GM18858 (cell line): ENCODE measurements at regions not wholly inside any gene's neighbourhood (a gene's known extent, or its start where the extent isn't known, plus 50 kb on each side); places are given as distances from the start of the nearest gene placed in this dataset.

ENCODE experiments used
- ATAC-seq: cut with Tn5 transposase; IDR thresholded peaks from one replicate; pipeline ENCODE4 v1.9.1; 2021; ENCODE audit not compliant: unreplicated experiment

DNA sequence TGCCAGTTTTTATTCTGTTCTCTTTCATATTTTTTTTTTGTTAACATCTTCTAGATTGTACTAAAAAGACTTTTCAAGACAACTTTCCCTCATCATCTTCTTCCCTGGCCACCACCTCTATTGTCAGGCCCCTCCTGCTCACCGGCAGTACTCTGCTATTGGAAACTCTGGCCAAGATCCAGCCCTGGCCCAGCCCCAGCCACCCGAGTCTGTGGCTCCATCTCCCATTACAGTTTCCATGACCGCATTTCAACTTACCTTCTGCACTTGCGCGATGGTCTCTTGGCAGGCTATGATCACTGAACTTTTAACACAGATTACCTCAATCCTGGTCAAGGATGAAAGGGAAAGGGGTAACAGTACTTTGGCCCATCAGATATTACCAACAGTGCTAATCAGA, 137.7 kb upstream of the POM121L12 start:
- ATAC-seq: no peak

- ATAC-seq: no peak
Observed at GRCh38 chr7:52897288-52897687, 138.1 kb upstream of the POM121L12 start.

DNA sequence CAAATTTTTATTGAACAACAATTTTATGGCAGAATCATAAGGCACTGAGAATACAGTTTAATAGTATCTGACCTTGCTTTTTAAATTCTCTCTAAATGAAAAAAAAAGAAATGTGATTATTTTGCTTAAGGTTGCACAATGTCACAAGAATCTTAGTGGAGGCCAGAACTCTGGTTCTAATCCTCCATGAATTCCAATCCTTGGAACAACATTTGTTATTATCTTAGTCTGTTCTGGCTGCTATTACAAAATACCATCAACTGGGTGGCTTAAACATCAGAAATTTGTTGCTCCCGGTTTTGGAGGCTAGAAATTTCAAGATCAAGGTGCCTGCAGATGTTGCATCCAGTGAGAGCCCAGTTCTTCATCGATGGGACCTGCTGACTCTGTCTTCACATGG, 158.2 kb upstream of the POM121L12 start:
- no peak for ATAC-seq

- no peak for ATAC-seq
Observed at GRCh38 chr7:52876402-52876801, 159.0 kb upstream of the POM121L12 start.

- no peak for ATAC-seq
Observed at GRCh38 chr7:52863652-52864051, 171.8 kb upstream of the POM121L12 start.

DNA sequence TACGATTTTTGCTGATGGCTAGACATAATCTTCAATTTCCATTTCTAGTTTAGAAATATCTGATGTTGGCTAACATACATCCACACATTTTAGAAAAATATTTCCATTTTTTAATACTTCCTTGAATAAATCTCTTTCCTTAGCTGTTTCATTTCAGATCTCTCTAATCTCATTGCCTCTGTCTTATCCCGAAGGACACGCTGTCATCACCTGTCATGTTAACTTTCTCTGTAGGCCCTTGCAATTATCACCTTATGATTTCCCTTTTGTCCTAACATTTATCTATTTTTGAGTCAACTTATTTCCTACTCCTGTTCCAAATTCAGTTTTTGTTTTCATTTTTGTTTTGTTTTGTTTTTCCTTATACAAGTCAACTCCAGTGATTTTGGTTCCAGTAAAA, 173.1 kb upstream of the POM121L12 start:
- no peak for ATAC-seq

DNA sequence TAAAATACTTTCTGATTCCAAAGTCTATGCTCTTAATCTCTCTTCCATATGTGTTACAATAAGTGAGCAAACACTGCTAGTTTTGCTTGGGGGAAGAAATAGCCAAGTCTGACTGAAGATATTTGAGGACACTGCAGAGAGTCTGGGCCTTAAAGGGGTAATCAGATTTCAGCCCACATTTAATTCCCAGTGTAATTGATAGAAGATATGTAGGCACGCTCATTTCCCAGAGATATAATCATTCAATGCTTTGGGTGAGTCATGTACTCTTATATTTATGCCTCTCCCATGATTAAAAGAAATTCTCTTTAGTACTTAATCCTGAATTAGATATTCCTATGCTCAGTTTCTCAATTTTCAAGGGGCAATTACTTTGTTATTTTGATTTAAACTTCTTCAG, 178.1 kb upstream of the POM121L12 start:
- no peak for ATAC-seq

- ATAC-seq: no peak
Observed at GRCh38 chr7:52854681-52855080, 180.8 kb upstream of the POM121L12 start.

GRCh38 chr7:52851547-52851946, 183.9 kb upstream of the POM121L12 start:
- no peak for ATAC-seq

- ATAC-seq: no peak
Observed at GRCh38 chr7:52843436-52843835, 192.0 kb upstream of the POM121L12 start.

GRCh38 chr7:52842202-52842900, 193.1 kb upstream of the POM121L12 start:
- no peak for ATAC-seq

DNA sequence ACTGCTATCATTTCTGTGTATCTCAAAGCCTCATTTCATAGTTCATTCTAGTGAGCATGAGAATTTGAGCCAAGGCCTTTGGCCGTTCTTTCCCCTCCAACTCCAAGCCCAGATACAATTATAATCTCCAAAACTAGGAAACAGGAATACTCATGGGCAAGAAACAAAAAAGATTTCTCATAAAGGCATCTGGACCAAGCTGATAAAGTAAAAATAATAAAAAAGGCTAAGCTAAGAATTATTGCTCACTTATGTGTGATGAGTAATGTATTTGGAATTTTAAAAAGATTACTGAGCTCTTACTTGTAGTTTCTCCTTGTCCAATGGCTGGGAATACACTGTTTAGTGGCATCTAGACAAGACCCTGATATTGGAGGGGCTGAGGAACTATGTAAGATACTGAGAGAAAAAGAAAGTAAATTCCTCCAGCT, 196.4 kb upstream of the POM121L12 start:
- ATAC-seq: no peak

DNA sequence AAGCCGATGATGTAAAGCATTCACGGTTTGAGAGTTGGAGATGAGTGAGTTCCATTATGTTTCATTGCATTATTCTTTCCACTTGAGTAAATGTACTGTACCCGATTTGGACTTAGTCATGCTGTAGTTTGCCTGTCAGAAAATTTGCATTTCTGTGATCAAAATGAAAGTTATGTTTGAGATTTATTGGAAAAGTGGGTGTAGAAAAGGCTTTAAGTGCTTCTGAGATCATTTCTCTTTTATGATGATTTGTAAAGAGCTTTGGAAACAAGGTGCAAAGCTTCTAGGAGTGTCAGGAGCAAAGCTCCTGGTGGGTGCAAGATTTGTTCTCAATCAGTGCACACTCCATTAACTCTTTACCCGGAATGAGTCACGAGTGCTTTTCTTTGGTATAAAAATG, 204.1 kb upstream of the POM121L12 start:
- no peak for ATAC-seq

DNA sequence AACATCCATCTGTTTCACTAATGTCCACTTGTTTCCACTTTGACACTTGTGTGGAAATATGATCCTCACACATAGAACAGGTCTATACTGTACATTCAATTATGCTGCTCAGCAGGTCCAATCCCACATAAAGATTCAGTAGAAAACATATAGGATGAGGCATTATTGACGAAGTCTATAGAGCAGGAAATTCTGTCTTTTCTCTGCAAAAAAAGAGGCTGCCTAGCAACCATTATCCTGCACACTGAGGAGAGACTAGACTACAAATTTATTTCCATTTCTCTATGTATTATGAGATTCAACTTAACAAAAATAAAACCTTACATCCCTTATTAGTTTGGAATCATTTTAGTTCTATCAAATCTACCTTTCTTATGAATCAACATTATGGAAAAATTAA, 204.6 kb upstream of the POM121L12 start:
- ATAC-seq: no peak

DNA sequence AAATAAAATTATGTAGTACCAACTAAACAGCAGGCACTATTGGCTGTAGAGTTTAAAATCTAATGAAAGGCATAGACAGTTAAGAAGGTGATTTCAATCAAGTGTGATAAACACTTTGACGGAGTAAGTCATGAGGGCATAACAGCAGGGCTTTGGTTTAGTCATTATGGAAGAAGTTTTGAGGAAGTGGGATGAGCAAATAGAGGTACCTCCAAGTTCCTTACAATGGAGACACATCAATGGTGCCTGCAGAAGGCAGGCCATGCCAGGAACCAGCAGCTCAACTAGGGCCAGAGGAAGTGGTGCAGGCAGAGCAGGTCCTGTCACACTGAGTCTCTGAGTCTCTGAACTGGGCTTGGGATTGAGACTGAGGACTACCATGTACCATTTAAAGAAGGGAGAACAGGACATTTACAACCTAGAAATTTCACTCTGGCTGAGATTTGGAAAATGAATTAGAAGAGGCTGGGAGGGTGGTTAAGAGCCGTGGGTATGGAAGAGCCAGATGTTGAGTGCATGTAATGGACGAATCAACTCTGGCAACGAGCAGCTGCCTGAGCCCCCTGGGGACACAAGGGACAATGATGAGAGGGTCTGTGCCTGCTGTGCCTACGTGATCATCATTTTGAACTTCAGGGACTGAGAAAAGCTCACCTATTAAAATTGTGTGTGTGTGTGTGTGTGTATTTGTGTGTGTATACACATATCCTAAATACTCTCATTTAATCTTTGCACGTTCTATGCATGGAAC, 208.7 kb upstream of the POM121L12 start:
- no peak for ATAC-seq

GRCh38 chr7:52825611-52826010, 209.8 kb upstream of the POM121L12 start:
- no peak for ATAC-seq

- ATAC-seq: no peak
Observed at GRCh38 chr7:52811537-52811936, 223.9 kb upstream of the POM121L12 start.

- no peak for ATAC-seq
Observed at GRCh38 chr7:52799817-52800216, 235.6 kb upstream of the POM121L12 start.

DNA sequence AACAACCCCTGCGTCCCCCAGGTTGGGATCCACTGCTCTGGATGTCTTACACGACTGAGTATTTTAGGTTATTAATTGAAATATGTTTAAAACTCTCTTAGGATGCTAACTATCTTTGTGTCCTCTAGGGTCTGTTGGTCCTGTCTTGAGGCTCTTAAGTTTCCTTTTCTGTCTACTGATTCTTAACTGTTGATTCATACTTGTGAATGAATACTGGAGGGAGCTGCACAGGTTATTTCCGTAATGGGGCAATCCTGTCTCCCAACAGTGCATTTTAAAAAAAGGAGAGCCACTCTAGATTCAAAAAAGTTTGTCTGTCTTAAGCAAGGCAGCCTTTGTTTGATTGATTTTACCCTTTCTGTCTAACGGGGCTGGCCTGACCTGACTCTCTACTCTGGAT, 237.6 kb upstream of the POM121L12 start:
- ATAC-seq: no peak

DNA sequence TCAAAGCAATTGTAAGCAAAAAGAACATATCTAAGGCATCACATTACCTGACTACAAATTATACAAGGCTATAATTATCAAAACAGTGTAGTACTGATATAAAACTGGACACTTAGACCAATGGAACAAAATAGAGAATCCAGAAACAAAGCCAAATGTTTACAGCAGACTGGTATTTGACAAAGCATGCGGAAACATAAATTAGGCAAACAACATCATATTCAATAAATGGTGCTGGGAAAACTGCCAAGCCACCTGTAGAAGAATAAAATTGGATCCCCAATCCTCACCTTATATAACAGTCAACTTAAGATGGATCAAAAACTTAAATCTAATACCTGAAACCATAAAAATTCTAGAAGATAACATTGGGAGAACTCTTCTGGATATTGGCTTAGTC, 240.8 kb upstream of the POM121L12 start:
- no peak for ATAC-seq

DNA sequence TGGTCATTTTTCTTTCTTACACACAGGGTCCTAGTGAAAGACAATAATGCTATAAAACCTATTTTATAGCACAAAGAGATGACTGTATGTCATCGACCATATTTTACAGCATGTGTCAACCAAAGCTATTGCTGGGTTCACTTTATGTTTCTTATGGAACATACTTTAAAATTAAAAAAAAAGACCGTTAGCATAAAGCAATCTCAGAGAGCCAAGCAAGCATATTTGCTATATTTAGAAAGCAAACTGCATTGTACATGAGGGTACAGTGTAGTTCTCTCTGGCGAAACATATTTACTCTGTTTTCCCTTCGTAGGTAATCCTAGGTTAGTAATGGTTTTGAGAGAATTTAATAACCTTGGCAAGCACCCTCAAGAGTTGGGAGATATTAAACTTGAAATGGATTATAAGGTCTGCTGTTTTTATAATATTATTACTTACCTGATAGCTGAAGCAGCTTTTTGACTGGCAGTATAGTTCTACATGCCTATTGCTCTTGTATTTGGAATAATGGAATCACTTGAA, 244.2 kb upstream of the POM121L12 start:
- no peak for ATAC-seq

DNA sequence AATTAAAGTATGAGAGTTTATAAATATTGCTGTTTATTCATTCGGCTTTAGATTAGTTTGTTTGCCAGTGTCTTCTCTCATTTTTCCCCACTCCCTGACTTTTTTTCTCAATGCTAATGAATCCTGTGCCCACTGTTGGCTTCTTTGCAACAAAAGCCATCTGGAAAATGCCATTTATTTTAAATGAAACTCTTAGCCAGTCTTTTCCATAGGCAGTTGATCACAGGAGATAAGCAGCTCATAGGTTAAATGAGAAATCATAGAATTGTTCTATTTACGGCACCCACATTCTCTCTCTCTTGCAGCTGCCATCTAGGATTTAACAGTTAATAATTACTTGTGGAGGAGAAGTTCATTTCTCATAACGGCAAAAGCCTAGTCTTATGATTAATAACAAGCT, 249.3 kb upstream of the POM121L12 start:
- no peak for ATAC-seq
